ENCODE measurements at regions not wholly inside any gene's neighbourhood (a gene's known extent, or its start where the extent isn't known, plus 50 kb on each side); places are given as distances from the start of the nearest gene placed in this dataset.
"Not testable (repeated sequence)": the region's sequence is repeated elsewhere in the genome, so short reads cannot be mapped to it uniquely, and the experiment has no call there.

DNA sequence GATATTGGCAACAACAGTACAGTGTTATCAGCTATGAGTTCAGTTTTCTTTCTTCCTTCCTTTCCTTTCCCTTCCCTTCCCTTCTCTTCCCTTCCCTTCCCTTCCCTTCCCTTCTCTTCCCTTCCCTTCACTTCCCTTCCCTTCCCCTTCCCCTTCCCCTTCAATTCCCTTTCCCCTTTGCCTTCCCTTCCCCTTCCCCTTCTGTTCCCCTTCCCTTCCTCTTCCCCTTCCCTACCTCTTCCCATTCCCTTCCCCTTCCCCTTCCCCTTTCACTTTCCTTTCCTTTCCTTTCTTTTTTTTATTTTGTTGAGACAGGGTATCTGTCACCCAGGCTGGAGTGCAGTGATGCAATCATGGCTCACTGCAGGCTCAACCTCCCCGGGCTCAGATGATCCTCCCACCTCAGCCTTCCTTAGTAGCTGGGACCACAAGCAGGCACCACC, 72.3 kb upstream of the CAPZB start:
- TF ChIP-seq, protein P1, sequence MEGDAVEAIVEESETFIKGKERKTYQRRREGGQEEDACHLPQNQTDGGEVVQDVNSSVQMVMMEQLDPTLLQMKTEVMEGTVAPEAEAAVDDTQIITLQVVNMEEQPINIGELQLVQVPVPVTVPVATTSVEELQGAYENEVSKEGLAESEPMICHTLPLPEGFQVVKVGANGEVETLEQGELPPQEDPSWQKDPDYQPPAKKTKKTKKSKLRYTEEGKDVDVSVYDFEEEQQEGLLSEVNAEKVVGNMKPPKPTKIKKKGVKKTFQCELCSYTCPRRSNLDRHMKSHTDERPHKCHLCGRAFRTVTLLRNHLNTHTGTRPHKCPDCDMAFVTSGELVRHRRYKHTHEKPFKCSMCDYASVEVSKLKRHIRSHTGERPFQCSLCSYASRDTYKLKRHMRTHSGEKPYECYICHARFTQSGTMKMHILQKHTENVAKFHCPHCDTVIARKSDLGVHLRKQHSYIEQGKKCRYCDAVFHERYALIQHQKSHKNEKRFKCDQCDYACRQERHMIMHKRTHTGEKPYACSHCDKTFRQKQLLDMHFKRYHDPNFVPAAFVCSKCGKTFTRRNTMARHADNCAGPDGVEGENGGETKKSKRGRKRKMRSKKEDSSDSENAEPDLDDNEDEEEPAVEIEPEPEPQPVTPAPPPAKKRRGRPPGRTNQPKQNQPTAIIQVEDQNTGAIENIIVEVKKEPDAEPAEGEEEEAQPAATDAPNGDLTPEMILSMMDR (IDR thresholded peaks at IDR 0.05 in 8 of 11, conservative IDR thresholded peaks at IDR 0.05 in 3 of 11) = no peak
- TF ChIP-seq POLR2AphosphoS5 (IDR thresholded peaks at IDR 0.05) = no peak
- TF ChIP-seq POLR2A (IDR thresholded peaks at IDR 0.05) = no peak
- intact Hi-C loops (cut with DNase I; ENCODE audit: low total_unique reads) = no loop called here
- 39 to 77% (median 67%) methylated on average over 1 of the region's 1 CpG for WGBS, 5 donors

DNA sequence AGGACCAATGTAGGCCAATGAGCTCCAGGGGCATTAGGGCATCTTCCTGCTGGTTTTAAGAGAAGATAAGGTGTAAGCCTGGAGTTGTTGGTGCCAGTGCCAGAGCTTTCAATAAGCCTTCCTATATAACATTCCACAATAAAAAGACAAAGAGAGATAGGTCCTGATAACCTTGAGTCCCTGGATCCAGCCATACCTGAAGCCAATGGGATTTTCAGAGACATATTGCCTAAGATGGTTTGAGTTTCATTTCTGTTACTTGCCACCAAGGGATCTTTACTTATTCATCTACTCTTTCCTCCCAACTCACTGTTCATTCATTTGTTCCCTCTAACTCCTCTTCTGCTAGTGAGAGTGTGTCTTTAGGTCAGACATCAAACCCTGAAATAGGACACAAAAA, 68.8 kb upstream of the CAPZB start:
- intact Hi-C loops (cut with DNase I; ENCODE audit: low total_unique reads) = no loop called here
- no peak for DNase-seq
- Histone ChIP-seq H3K4me3 (no peak overlapping the region), H3K27ac (no peak overlapping the region), H3K36me3 (no peaks in the 10 kb centered on the region), H3K9me3 (peaks cover 0 to 19% (median 12%) of the 10 kb centered on the region in 8 donors), H3K4me1 (no peaks in the 10 kb centered on the region), H3K27me3 (replicated peaks in 1 of 7) (no peaks in the 10 kb centered on the region)
- no peak for TF ChIP-seq POLR2A (IDR thresholded peaks at IDR 0.05)
- TF ChIP-seq, protein P1 (IDR thresholded peaks at IDR 0.05 in 8 of 11, conservative IDR thresholded peaks at IDR 0.05 in 3 of 11) = no peak

More for the DNA sequence above, 72.3 kb upstream of the CAPZB start:
- Histone ChIP-seq H3K27ac (no peak overlapping the region), H3K4me1 (no peaks in the 10 kb centered on the region), H3K36me3 (no peaks in the 10 kb centered on the region), H3K9me3 (no peaks in the 10 kb centered on the region), H3K27me3 (replicated peaks in 1 of 7) (no peaks in the 10 kb centered on the region), H3K4me3 (no peak overlapping the region)
- DNase-seq = no peak

DNA sequence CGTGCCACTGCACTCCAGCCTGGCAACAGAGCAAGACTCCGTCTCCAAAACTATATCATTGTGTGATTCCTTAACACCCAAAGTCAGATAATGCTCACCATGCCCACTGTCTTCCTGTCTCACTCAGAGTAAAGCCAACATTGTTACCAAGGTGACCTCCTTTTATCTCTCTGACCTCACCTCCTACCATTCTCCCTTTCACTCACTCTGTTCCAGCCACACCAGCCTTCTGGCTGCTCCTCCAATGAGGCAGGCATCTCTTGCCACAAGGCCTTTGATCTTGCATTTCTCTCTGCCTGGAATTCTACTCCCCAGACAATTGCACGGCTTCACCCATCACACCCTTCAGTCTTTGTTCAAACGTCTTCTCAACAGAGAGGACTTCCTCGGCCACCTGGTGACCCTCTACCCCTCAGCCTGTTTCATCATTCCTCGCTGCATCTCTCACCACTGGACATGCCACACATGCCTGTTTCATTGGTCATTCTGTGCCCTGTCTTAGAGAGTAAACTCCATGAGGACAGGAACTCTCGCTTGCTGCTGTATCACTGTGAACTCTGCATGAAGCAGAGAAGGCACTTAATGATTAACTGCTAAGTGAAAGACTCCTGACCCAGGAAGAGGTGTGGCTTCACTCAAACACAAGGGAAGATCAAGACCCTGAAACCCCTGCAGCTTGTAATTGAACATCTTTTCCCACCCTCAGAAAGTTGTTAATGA, 67.1 kb upstream of the CAPZB start:
- Histone ChIP-seq H3K4me1 (no peaks in the 10 kb centered on the region), H3K4me3 (no peak overlapping the region), H3K36me3 (no peaks in the 10 kb centered on the region), H3K27me3 (replicated peaks in 1 of 7) (no peaks in the 10 kb centered on the region), H3K9me3 (peaks cover 0 to 29% (median 21%) of the 10 kb centered on the region in 8 donors), H3K27ac (no peak overlapping the region)
- no peak for DNase-seq
- TF ChIP-seq POLR2AphosphoS5 (IDR thresholded peaks at IDR 0.05) (no peak), POLR2A (IDR thresholded peaks at IDR 0.05) (no peak)
- TF ChIP-seq, protein P1 (IDR thresholded peaks at IDR 0.05 in 8 of 11, conservative IDR thresholded peaks at IDR 0.05 in 3 of 11) = no peak
- intact Hi-C loops (cut with DNase I; ENCODE audit: low total_unique reads) = no loop called here
- WGBS, 5 donors = 84 to 92% (median 87%) methylated on average over 7 of the region's 7 CpGs

DNA sequence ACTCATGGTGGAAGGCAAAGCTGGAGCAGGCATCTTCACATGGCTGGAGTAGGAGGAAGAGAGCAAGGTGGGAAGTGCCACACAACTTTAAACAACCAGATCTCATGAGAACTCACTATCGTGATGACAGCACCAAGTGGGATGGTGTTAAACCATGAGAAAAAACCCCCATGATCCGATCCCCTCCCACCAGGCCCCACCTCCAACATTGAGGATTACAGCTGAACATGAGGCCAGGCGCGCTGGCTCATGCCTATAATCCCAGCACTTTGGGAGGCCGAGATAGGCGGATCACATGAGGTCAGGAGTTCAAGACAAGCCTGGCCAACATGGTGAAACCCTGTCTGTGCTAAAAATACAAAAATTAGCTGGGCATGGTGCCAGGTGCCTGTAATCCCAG, 66.5 kb upstream of the CAPZB start:
- H3K36me3 ChIP-seq; H3K27me3 ChIP-seq (replicated peaks in 1 of 7); H3K27ac ChIP-seq; DNase-seq; H3K4me1 ChIP-seq; intact Hi-C loops (cut with DNase I; ENCODE audit: low total_unique reads); H3K4me3 ChIP-seq: not testable (repeated sequence)
- 82 to 88% (median 85%) methylated on average over 6 of the region's 6 CpGs for WGBS, 5 donors
- H3K9me3 ChIP-seq = peaks cover 0 to 36% (median 27%) of the 10 kb centered on the region in 8 donors

DNA sequence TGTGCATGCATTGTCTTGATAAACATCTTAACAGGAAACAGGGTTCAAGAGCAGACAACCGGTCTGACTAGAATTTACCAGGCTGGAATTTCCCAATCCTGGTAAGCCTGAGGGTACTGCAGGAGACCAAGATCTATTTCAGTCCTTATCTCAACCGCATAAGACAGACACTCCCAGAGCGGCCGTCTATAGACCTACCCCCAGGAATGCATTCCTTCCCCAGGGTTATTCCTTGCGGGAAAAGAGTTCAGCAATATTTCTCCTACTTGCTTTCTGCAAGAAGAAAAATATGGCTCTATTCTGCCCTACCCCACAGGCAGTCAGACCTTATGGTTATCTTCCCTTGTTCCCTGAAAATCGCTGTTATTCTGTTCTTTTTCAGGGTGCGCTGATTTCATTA, 65.1 kb upstream of the CAPZB start:
- WGBS, 5 donors = 66 to 85% (median 72%) methylated on average over 7 of the region's 7 CpGs
- H3K27me3 ChIP-seq (replicated peaks in 1 of 7); H3K4me1 ChIP-seq; intact Hi-C loops (cut with DNase I; ENCODE audit: low total_unique reads); H3K36me3 ChIP-seq; DNase-seq; H3K4me3 ChIP-seq; H3K27ac ChIP-seq: not testable (repeated sequence)
- H3K9me3 ChIP-seq = peaks cover 0 to 47% (median 38%) of the 10 kb centered on the region in 8 donors
